ENCODE measurements at regions not wholly inside any gene's neighbourhood (a gene's known extent, or its start where the extent isn't known, plus 50 kb on each side); places are given as distances from the start of the nearest gene placed in this dataset.

- DNase-seq (ENCODE audit: low read depth in 4 of 4, low spot score in 3 of 4) = no peak
Observed at GRCh38 chr18:78168526-78168925, 811.1 kb upstream of the SALL3 start.

DNA sequence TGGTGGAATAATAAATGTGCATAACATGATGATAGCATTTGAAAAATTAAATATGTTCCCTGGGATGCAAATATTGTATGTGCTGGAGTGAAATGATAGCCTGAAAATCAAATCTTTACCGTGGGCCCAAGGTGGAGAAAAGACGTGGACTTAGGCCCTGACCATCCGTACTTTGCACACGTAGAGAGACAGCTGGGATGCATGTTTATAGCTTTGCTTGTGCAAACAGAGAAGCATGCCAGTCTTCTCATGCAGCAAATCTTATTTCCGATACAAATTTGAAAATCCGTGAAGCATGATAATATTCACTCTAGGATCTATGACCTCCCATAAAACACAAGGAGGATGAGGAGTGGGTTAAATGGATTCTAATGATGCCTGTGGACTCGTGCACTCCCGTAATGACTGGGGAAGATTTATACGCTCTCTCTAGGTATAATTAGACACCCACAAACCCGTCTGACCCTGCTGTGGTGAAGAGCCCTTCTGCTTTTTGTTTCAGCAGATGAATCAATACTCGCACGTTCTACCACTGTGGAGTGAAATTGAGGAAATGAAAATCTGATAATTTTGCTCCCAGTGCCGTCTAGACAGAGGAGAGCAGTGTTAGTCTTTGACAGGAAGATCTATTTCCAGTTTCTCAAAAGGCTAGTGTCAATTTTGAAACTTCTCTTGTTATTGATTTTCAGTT, 810.3 kb upstream of the SALL3 start:
- no peak for DNase-seq (ENCODE audit: low read depth in 4 of 4, low spot score in 3 of 4)

DNA sequence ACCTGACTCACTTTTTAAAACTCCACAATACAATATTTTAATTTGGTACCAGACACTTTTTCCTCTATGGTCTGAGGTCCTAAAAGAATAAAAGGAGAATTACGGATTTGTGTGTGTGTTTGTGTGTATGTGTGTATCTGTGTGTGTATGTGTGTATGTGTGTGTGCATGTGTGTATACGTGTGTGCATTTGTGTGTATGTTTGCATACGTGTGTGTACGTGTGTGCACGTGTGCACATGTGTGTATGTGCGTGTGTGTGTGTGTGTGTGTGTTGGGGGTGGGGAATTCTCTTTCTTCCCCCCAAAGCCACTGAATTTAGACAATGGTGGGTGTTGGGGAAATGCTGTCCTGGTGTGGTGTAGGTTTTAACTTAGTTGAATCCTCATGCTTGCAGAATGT, 807.7 kb upstream of the SALL3 start:
- no peak for DNase-seq (ENCODE audit: low read depth in 4 of 4, low spot score in 3 of 4)

DNA sequence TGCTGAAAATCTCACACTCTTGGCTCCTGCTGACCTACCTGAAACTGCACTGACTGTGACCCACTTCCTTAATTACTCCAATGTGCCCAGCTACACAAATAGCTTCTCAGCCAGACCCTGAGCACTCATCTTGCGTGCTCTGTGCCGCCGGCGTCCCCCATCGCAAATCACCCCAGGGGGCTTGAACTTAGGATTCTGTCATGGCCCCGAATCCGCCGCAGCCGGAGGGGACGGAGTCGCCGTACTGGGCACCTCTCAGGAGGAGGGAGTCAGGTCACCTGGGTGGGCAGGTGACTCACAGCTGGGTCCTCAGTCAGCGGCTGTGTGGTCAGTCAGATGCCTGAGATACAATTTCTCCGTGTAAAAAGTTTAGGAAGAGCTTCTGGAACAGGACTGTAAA, 804.9 kb upstream of the SALL3 start:
- no peak for DNase-seq (ENCODE audit: low read depth in 4 of 4, low spot score in 3 of 4)

- no peak for DNase-seq (ENCODE audit: low read depth in 4 of 4, low spot score in 3 of 4)
Observed at GRCh38 chr18:78178812-78179211, 800.8 kb upstream of the SALL3 start.

GRCh38 chr18:78180741-78181140, 798.9 kb upstream of the SALL3 start:
- DNase-seq (ENCODE audit: low read depth in 4 of 4, low spot score in 3 of 4) = no peak

DNA sequence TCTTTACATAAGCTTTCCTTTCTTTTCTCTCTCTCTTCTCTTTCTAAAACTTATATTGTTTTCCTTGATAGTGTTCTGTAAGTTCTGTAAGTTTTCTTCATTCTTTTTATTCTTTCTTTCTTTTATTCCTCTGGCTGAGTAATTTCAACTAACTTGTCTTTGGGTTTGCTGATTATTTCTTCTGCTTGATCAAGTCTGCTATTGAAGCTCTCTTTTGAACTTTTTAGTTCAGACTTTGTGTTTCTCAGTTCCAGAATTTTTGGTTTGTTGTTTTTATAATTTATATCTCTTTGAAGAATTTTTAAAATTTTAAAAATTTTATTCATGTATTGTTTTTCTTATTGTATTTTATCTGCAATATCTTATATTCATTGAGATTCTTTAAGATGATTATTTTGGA, 795.8 kb upstream of the SALL3 start:
- no peak for DNase-seq (ENCODE audit: low read depth in 4 of 4, low spot score in 3 of 4)

DNA sequence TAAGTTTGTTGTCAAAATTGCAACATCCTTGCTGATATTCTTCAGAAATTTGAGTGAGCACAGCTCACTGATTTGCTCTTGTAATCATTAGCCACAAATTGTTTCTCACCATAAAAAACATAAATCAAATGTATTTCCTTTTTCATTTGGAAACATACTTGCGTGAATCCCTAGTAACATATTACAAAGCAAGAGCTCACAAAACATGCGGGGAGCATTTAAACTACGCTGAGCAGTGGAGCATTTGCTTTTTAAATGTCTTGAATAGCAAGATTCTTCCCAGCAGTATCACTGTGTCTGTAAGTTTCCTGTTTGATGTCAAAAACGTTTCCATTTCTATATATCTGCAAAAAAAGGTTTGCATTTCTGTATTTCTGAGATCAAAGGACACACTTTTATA, 788.3 kb upstream of the SALL3 start:
- DNase-seq (ENCODE audit: low read depth in 4 of 4, low spot score in 3 of 4) = no peak

- DNase-seq (ENCODE audit: low read depth in 4 of 4, low spot score in 3 of 4) = peak in 3 of 4 donors; percentile 30 to 39 (median 34)
Observed at GRCh38 chr18:78192054-78192453, 787.6 kb upstream of the SALL3 start.

DNA sequence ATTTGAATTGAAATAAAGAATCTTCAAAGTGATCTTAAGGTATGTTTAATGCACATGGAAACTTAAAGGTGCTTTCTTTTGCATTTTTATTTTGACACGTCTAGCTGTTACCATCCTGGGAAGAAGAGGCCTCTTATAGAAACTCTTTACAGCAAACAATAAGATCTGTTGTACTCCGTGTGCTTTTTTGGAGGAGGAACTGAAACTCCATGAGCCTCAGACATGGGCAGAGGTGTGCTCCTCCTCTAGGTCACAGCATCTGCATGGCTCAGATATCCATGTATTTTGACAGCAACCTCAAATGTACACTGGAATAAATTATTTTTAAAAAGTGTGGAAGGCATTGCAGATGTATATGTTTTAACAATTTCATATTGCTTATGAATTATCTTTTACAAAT, 783.3 kb upstream of the SALL3 start:
- DNase-seq (ENCODE audit: low read depth in 4 of 4, low spot score in 3 of 4) = no peak

- no peak for DNase-seq (ENCODE audit: low read depth in 4 of 4, low spot score in 3 of 4)
Observed at GRCh38 chr18:78199002-78199401, 780.6 kb upstream of the SALL3 start.

DNA sequence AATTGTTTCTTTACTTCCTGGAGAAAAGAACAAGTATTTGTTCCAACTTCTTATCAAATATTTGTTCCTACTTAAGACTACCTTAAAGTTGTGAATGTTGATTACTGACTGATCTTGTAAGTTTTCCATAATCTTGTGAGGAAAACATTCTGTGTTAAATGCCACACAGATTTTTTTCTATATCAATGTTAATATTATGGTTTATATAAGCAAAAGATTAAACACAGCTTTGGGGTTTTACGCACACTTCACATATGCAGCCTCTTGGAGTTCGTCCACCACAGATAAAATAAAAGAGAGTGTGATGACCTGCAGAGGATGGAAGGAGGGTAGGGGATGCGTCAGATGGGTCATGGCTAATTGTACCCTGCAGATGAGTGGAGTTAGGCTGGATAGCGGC, 780.0 kb upstream of the SALL3 start:
- DNase-seq (ENCODE audit: low read depth in 4 of 4, low spot score in 3 of 4) = no peak

- no peak for DNase-seq (ENCODE audit: low read depth in 4 of 4, low spot score in 3 of 4)
Observed at GRCh38 chr18:78207942-78208341, 771.7 kb upstream of the SALL3 start.

GRCh38 chr18:78208461-78208860, 771.2 kb upstream of the SALL3 start:
- DNase-seq (ENCODE audit: low read depth in 4 of 4, low spot score in 3 of 4) = no peak

GRCh38 chr18:78213361-78213994, 766.1 kb upstream of the SALL3 start:
- no peak for DNase-seq (ENCODE audit: low read depth in 4 of 4, low spot score in 3 of 4)

DNA sequence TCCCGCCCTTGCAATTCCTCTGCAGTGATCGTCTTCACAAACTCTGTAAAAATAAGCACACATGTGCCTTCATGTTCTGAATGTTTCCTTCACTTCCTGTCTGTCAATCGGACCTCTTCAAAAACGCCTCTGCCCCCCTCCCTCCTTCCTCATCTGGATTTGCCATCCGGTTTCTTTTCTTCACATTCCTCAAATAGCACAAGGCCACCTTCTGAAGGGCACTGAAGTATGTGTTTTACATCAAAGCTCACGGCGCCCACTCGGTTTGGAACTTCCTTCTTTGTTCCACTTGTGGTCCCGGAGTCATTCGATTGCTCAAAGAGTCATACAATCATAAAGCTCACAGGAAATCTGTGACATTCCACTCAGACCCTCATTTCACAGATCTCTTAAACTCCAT, 758.1 kb upstream of the SALL3 start:
- DNase-seq (ENCODE audit: low read depth in 4 of 4, low spot score in 3 of 4) = no peak

DNA sequence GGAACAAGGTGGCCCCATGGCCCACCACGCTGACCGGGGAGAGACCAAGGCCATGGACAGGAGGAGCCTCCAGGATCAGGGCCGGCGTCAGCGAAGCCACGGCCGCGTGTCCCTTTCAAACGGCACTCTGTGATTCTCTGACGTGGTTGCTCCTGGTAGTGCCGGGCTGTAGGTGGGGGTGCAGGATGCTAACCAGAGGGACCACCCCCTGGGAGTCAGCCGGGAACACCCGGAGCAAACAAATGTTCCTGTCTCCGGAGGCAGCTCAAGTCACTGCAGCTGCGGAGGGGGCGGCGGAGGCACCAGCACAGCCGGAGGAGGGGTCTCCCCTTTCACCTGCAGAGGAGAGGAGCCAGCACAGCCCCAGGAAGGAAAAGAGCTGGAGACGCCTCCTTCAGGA, 750.6 kb upstream of the SALL3 start:
- DNase-seq (ENCODE audit: low read depth in 4 of 4, low spot score in 3 of 4) = no peak

DNA sequence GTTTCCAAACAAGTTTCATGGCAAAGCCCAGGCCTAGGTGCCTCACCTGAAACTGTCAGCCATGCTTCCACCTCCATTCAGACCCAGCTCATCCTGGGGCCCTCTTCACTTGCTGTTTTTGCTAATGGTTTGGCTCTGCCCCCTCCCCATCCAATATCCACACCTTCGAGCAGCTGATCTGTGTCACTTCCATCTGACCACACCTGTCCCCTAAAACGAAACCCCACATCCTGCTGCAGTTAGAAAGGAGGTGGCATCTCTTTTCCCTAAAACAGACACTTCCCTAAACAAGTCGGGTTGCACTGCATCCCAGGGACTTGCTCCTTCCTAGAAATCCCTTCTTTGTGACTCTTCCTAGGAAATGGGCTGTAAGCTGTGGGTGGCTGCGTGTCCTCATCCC, 748.7 kb upstream of the SALL3 start:
- no peak for DNase-seq (ENCODE audit: low read depth in 4 of 4, low spot score in 3 of 4)

DNA sequence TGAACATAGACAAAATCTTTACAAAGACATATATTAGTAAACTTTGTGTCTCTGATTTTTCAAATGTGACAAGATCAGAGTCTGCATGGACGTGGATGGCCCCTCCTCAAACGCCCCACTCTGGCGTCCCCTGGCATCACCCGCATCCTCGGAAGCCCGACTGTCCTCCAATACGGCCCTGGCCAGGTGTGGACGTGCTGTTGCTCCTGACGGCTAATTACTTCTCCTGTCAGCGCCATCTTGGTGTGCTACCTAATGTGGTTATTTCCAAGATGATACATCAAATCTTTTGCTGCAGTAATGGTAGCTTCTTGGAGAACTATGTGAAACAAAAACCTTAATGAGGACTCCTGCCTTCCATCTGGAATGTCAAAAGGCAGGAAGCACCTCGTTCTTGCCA, 747.4 kb upstream of the SALL3 start:
- no peak for DNase-seq (ENCODE audit: low read depth in 4 of 4, low spot score in 3 of 4)

GRCh38 chr18:78237864-78238263, 741.8 kb upstream of the SALL3 start:
- DNase-seq (ENCODE audit: low read depth in 4 of 4, low spot score in 3 of 4) = no peak

GRCh38 chr18:78238404-78239089, 741.1 kb upstream of the SALL3 start:
- no peak for DNase-seq (ENCODE audit: low read depth in 4 of 4, low spot score in 3 of 4)

- no peak for DNase-seq (ENCODE audit: low read depth in 4 of 4, low spot score in 3 of 4)
Observed at GRCh38 chr18:78239090-78239457, 740.5 kb upstream of the SALL3 start.
